Motor neuron (in vitro differentiated cells): ENCODE measurements at regions not wholly inside any gene's neighbourhood (a gene's known extent, or its start where the extent isn't known, plus 50 kb on each side); places are given as distances from the start of the nearest gene placed in this dataset.

Experiments used
- ATAC-seq, 8 experiments: fragments of 200-7000 bp; cut with Tn5 transposase; replicated peaks in 6 of 8; 2 replicates each; pipeline ENCODE4 v1.8.0; 2021; ENCODE audit warnings: mild to moderate bottlenecking in 8 of 8, moderate library complexity in 8 of 8
- H3K27ac ChIP-seq, 2 donors: fragments of 250-450 bp; sonication (Bioruptor Pico); 2 replicates each; pipeline ENCODE4 v1.9.0; 2021; ENCODE audit warnings: antibody characterized with exemption in 2 of 2, mild to moderate bottlenecking in 2 of 2, moderate library complexity in 1 of 2
- H3K4me1 ChIP-seq, 2 donors: fragments of 250-450 bp; sonication (Bioruptor Pico); replicated peaks in 1 of 2; 2 replicates each; pipeline ENCODE4 v1.6.1; 2021; ENCODE audit warnings: antibody characterized with exemption in 2 of 2, mild to moderate bottlenecking in 2 of 2, moderate library complexity in 1 of 2
- H3K4me3 ChIP-seq, 5 donors: fragments of 250-450 bp; sonication (Bioruptor Pico); 2 replicates each; pipeline ENCODE4 v1.9.0; 2021; ENCODE audit warnings: antibody characterized with exemption in 5 of 5, mild to moderate bottlenecking in 5 of 5, moderate library complexity in 4 of 5
- WGBS, 10 experiments: fragments of 450-650 bp; shearing (Covaris generic); methylation state at CpG; one replicate each; pipeline ENCODE4 v1.0.0; 2022; 5-methylcytosine and 5-hydroxymethylcytosine counted together
- in situ Hi-C, 9 experiments: fragments of 400-800 bp; cut with MboI; loops; one replicate each; pipeline ENCODE4 v1.15.0; 2021; ENCODE audit warnings: low sequenced_read_pairs in 9 of 9, low pct_unique_long_range_greater_than_20kb in 2 of 9; ENCODE audit not compliant: unreplicated experiment in 9 of 9

DNA sequence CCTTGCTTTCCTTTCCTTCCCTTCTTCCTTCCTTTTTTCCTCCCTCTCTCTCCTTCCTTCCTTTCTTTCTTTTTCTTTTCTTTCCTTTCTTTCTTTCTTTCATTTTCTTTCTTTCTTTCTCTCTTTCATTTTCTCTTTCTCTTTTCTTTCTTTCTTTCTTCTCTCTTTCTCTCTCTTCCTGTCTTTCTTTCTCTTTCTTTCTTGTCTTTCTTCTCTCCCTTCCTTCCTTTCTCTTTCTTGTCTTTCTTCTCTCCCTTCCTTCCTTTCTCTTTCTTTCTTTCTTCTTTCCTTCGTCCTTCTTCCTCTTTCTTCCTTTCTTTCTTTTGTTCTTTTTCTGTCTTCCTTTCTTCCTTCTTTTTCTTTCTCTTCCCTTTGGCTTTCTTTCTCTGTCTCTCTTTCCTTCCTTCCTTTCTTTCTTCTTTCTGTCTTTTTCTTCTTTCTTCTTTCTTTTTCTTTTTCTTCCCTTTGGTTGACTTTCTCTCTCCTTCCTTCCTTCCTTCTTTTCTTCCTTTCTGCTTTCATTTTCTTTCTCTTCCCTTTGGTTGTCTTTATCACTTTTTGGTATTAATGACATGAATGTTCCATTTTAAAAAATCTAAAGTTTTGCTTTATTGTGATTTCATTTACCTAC is 496.4 kb upstream of the CBLB start:
- Histone ChIP-seq H3K4me3 (no peak overlapping the region), H3K4me1 (peaks cover 0 to 2% of the 10 kb centered on the region in 2 donors), H3K27ac (no peak overlapping the region)
- 33 to 100% (median 82%) methylated on average over 1 of the region's 1 CpG for WGBS, 10 experiments
- ATAC-seq = no peak
- in situ Hi-C loops = no loop called here

DNA sequence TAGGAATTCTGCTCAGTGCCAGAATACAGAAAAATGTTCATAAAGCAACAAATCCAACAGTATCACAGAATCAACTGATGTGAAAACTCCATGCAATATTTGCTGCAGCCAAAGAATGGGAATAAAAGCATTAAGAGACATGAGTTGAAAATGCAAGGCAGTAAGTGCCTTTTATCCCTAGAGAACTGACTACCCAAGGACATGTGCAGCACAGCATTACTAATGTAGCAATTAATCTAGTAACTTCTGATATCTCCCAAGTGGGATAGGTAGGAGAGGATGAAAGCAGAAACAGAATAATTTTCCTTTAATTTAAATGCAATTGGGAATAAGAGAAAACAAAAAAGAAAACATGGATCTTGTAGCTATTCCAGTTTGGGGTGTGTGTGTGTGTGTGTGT is 497.5 kb upstream of the CBLB start:
- in situ Hi-C loops = no loop called here
- Histone ChIP-seq H3K4me1 (peaks cover 0 to 2% of the 10 kb centered on the region in 2 donors), H3K27ac (no peak overlapping the region), H3K4me3 (no peak overlapping the region)
- peak in 2 of 8 experiments; percentile 36 to 42 for ATAC-seq

DNA sequence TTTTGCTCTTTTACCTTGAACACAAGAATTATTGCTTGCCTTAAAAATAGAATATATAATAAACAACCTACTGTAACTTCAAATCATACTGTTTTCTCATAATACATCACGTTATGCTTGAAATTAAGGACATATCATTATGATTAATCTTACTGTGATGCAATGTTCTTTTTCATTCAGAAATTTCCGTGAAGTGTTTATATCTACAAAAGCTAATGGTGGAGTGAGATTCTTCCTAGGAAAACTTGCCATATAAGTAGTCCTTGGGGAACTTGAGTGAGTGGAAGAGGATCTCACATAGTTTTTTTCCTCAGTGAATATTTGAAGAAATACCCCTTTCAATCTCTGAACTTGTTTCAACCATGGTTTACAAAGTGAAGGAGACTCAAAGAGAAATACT is 498.7 kb upstream of the CBLB start:
- Histone ChIP-seq H3K4me3 (no peak overlapping the region), H3K4me1 (peaks cover 0 to 2% of the 10 kb centered on the region in 2 donors), H3K27ac (no peak overlapping the region)
- WGBS, 10 experiments = 58 to 90% (median 71%) methylated on average over 1 to 2 of the region's 2 CpGs; no CpG with 5 or more reads in 1 of the 10 experiments
- no peak for ATAC-seq
- in situ Hi-C loops = no loop called here

DNA sequence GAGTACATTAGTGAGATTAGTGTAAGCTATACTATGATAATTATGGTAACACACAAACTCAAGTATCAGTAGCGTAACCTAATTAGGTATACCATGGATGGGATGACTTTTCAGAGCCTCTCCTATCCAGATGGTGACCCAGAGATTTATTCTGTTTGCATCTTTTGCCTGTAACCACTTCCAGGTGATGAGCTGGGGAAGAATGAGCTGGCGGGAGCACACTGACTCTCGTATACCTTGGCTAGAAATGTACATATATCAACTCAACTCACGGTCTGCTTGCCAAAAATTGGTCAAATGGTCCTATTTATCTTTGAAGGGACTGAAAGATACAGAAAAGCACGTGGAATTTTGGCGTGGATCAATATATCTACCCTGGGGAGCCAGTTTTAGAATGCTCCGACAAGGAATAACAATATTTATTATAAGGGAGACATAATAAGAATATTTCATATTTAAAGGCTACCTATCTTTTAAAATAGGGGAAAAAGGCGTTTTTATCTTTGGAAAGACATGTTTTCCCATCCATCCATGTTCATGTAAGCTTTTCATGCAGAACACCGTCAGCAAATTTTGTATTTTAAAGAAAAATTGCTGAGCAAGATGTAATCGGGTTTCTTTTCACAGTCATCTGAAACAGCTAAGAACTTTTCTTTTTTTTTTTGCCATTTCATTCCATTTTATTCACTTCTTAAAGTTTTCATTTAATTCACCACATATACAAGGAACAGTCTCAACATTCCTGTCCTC is 502.6 kb upstream of the CBLB start:
- H3K27ac ChIP-seq = no peak overlapping the region
- in situ Hi-C loops = no loop called here
- 48 to 94% (median 76%) methylated on average over 3 to 10 of the region's 10 CpGs for WGBS, 10 experiments
- no peak overlapping the region for H3K4me3 ChIP-seq
- peaks cover 0 to 2% of the 10 kb centered on the region in 2 donors for H3K4me1 ChIP-seq
- no peak for ATAC-seq

DNA sequence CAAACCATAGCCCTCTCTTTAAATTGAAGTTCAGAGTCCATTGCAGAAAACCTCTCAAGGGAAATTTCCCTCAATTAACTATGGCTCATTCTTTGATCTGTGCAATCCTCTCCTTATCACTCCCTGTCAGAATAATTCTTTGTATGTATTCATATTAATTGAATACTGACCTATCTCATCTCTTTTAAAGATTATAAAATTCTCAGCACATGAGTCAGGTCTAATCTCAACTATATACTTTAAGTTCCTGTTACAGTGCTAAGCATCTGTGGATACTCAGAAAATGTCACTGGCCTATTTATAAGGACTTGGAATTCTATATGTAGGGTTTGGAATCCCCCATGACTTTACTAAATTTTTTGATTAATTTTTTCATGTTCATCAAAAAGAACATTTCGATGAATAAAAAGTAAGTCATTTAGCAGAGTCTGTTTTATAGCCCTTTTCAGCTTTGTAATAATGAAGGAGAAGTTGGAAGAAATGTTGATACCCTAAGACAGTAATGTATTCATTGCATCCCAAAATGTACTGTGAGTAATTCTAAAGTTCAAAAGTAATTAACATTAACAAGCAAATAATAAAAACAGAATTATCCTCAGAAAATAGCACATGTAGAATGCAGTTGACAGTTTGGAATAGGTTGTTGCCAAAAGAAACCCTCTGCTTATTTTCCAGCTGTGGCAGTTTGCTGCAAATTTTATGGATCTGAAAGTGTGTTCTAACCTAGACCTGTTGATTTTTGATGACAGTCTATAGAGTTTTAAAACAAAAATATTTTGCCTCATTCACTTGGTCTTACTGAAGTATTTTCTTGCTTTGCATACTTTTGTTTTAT is 503.4 kb upstream of the CBLB start:
- ATAC-seq = no peak

DNA sequence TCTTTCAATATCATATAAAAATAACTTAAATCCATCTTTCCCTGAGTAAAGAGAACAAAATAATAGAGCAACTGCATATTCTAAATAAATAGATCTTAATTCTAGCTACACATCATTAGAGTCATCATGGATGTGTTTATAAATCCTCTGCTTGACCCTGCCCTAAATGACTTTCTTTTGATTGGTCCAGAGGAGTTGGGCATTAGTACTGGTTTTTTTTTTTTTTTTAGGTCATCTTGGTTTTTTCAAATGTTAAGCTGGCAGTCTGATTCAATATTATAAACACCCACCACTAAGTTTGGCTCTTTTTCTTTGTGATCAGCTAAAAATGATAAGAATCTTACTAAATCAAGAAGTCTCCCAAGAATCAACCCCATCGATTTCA is 504.0 kb upstream of the CBLB start:
- in situ Hi-C loops = no loop called here
- Histone ChIP-seq H3K4me1 (no peaks in the 10 kb centered on the region), H3K27ac (no peak overlapping the region), H3K4me3 (no peak overlapping the region)
- no peak for ATAC-seq
- 60 to 100% (median 93%) methylated on average over 1 of the region's 1 CpG; no CpG with 5 or more reads in 3 of the 10 experiments for WGBS, 10 experiments

More for the DNA sequence above, 503.4 kb upstream of the CBLB start:
- Histone ChIP-seq H3K4me3 (no peak overlapping the region), H3K27ac (no peak overlapping the region), H3K4me1 (no peaks in the 10 kb centered on the region)
- in situ Hi-C loops = no loop called here
- WGBS, 10 experiments = 38 to 100% (median 80%) methylated on average over 1 of the region's 1 CpG; no CpG with 5 or more reads in 3 of the 10 experiments

DNA sequence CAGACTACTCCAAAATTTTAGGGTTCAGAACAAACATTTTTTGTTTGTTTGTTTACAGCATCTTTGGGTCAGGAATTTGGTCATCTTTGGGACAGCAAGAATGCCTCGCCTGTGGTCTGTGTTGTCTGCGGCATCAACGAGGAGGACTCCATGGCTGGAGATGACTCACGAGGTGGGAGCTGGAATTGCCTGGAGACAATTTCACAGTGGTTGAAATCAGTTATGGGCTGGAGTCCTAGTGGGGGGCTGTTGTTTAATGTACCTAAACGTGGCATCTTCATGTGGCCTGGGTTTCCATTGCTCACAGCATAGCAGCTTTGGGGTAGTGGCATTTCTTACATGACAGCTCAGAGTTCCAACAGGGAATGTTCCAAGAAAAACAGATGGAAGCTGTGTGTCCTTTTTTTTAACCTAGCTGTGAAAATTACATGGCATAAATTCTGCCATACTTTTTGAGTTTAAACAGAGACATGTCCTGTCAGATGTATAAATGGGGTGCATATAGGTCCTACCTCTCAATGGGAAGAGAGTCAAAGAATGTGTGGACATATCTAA is 507.3 kb upstream of the CBLB start:
- H3K27ac ChIP-seq = no peak overlapping the region
- H3K4me3 ChIP-seq = no peak overlapping the region
- ATAC-seq = no peak
- peaks cover 0 to 7% of the 10 kb centered on the region in 2 donors for H3K4me1 ChIP-seq
- 0 to 95% (median 85%) methylated on average over 1 to 5 of the region's 5 CpGs; no CpG with 5 or more reads in 1 of the 10 experiments for WGBS, 10 experiments
- in situ Hi-C loops = no loop called here

DNA sequence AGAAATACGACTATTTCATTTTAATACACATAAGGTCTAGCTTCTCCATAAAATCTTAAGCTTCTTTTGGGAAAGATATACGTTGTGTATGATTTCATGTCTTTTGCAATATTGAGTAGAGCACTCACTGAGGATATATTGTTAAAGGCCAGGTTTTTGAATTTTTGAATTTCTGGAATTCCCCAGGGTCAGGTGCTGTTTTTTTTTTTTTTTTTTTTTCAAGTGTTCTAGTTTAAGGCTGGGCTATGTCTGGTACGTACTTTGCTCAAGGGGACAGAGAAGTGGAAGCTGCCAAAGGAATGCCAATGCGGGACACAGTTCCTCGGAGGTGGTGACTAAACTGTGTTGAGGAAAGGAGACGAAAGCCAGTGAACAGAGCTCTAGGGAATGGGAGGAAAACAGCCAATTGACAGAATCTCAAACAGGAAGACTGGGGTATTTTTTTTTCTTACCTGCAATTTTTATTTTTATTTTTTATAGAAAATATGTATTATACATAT is 510.5 kb upstream of the CBLB start:
- WGBS, 10 experiments = 77 to 100% (median 88%) methylated on average over 2 to 6 of the region's 6 CpGs
- ATAC-seq = no peak
- H3K4me1 ChIP-seq = peaks cover 0 to 12% of the 10 kb centered on the region in 2 donors
- in situ Hi-C loops = no loop called here
- H3K4me3 ChIP-seq = no peak overlapping the region
- H3K27ac ChIP-seq = no peak overlapping the region

DNA sequence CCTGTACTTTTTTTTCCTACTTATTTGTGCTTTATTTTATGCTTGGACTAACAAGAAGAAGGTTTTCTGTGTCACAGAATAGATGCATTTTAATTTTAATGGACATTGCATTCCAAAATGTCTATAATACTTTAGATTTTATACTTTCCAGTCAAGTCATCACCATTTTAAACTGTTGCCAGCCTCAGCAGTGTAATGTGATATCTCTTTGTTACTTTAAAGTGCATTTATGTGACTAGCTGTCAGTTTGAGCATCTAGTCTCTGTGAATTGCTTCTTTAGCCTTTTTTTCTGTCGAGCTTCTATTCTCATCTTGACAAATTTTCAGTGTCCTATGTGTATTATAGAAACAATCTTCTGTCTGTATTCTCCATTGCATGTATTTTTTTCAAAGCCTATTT is 511.4 kb upstream of the CBLB start:
- H3K4me3 ChIP-seq = no peak overlapping the region
- H3K4me1 ChIP-seq = peaks cover 0 to 12% of the 10 kb centered on the region in 2 donors
- in situ Hi-C loops = no loop called here
- 25 to 81% (median 50%) methylated on average over 1 of the region's 1 CpG; no CpG with 5 or more reads in 1 of the 10 experiments for WGBS, 10 experiments
- no peak overlapping the region for H3K27ac ChIP-seq
- no peak for ATAC-seq

DNA sequence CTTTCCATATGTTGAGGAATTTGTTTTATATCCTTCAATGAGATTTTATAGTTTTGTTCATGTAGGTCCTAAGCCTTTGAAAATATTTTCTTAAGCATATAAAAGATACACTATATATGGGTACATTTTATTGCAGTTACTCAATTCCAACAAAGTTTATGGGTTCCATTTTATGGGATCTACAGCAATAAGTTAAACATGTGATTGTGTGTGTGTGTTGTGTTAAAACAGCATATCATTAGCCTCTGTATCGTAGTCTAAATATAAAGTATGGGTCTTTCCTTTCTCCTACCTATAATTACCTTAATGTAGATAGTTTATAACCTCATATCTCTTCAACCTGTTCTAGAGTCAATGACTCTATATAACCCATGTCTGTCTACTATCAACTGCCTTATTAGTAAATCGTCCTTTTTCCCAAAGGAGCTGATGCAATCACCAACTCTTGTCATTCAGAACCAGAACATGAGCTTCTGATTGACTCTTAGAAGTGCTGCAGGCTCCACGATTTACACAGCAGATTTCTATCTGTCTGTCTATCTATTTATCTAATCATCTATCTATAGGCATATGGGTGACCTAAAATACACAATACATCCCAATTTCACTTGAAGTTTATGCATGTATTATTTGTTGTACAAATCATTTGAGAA is 512.6 kb upstream of the CBLB start:
- Histone ChIP-seq H3K4me3 (no peak overlapping the region), H3K4me1 (peaks cover 0 to 14% of the 10 kb centered on the region in 2 donors), H3K27ac (no peak overlapping the region)
- 40 to 100% (median 83%) methylated on average over 1 to 3 of the region's 3 CpGs; no CpG with 5 or more reads in 2 of the 10 experiments for WGBS, 10 experiments
- no peak for ATAC-seq
- in situ Hi-C loops = no loop called here

DNA sequence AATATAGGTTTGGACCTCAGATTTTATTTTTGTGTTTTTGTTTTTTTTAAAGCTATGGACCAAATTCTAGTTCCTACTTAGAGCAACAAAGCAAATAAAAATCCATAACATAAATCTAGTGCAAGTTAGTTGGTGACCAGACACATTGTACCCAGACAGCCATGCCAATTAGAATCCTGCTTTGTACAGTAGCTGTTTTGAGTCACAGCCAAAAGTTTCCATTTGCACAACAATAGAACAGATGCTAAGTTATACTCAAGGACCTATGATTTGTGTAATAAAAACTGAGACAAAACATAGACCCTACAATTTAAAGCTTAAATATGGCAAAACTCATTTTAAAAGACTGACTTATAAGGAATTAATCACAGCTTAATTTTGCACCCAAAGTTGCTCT is 513.1 kb upstream of the CBLB start:
- Histone ChIP-seq H3K27ac (no peak overlapping the region), H3K4me3 (no peak overlapping the region), H3K4me1 (peaks cover 0 to 17% of the 10 kb centered on the region in 2 donors)
- in situ Hi-C loops = no loop called here
- ATAC-seq = peak in 1 of 8 experiments; percentile 27

DNA sequence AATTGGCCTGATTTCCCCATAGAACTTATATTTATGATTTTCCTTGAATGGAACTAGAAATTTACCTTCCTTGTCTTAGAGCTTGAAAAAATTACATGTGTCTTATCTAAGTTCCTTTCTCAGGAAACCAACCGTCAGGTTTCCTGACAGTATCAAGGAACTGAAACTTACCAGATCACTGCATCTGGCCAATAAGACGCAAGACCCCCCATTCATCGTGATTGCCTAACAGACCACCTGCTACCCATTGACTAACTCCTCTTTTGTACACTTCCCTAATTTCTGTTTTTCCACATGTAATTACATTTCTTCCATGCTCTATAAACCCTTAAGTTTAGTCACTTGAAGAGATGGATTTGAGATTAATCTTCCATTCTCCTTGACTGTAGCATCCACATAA is 517.2 kb upstream of the CBLB start:
- Histone ChIP-seq H3K27ac (no peak overlapping the region), H3K4me3 (no peak overlapping the region), H3K4me1 (peaks cover 0 to 10% of the 10 kb centered on the region in 2 donors)
- in situ Hi-C loops = no loop called here
- no peak for ATAC-seq
- 80 to 100% (median 95%) methylated on average over 1 to 3 of the region's 3 CpGs; no CpG with 5 or more reads in 1 of the 10 experiments for WGBS, 10 experiments
